ENCODE measurements at regions not wholly inside any gene's neighbourhood (a gene's known extent, or its start where the extent isn't known, plus 50 kb on each side); places are given as distances from the start of the nearest gene placed in this dataset.

DNA sequence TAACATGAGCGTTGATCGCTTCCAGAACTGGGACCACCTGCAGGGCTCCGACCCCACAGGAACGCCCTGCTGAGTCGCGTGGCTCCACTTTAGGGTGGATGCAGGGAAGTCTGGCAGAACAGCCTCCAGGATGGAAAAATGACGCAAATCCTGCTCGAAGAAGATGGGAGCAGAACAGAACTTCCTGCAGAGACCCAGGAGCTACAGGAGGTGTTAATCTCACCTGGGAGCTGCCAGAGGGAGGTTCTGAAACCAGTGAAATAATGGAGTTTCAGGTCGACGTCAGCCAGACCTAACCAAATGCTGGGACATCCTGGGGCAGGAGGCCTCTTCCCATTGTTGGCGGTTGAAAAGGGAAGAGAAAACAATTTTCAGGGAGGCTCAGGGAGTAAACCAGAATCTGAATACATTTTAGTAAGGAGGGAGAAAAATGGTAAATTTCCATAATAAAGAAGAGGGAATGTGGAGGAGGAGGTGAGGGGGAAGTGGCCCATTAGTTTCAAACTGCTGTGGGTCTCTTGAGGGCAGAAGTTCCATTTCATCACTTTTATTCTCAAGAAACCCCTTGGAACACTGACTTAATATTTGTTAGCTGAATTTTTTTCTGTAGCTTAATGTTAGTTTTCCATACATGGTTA, 558.4 kb upstream of the CDH4 start:
- H3K27ac Mint-ChIP-seq (ENCODE audit: unreplicated experiment), result no peak overlapping the region
- H3K4me3 Mint-ChIP-seq, result no peak overlapping the region
- no peak for DNase-seq (ENCODE audit: low read depth, low spot score)
- TF ChIP-seq, protein P1, sequence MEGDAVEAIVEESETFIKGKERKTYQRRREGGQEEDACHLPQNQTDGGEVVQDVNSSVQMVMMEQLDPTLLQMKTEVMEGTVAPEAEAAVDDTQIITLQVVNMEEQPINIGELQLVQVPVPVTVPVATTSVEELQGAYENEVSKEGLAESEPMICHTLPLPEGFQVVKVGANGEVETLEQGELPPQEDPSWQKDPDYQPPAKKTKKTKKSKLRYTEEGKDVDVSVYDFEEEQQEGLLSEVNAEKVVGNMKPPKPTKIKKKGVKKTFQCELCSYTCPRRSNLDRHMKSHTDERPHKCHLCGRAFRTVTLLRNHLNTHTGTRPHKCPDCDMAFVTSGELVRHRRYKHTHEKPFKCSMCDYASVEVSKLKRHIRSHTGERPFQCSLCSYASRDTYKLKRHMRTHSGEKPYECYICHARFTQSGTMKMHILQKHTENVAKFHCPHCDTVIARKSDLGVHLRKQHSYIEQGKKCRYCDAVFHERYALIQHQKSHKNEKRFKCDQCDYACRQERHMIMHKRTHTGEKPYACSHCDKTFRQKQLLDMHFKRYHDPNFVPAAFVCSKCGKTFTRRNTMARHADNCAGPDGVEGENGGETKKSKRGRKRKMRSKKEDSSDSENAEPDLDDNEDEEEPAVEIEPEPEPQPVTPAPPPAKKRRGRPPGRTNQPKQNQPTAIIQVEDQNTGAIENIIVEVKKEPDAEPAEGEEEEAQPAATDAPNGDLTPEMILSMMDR (conservative IDR thresholded peaks at IDR 0.05), result no peak
- peaks cover 4% of the 10 kb centered on the region for H3K27me3 Mint-ChIP-seq (ENCODE audit: low read depth)
- no peaks in the 10 kb centered on the region for H3K36me3 Mint-ChIP-seq (ENCODE audit: low read depth)
- peaks cover 23% of the 10 kb centered on the region for H3K4me1 Mint-ChIP-seq
- H3K9me3 Mint-ChIP-seq, result no peaks in the 10 kb centered on the region

DNA sequence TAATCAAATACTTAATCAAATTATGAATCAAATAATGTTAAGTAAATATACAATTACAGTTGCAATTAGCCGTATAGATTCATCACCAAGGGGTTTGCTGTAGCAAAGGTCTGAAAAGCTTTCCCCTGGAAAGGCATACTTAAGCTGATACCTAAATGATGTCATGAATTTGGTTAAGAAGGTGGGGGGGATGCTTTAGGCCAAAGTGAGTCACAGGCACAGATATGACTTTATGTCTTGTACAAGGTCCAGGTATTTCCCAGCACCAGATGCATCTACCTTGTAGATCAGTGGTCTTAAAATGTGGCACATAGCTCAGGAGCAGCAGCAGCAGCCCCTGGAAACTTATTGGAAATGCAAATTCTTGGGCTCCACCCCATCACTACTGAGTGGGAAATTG, 557.3 kb upstream of the CDH4 start:
- Mint-ChIP-seq H3K4me1 (peaks cover 23% of the 10 kb centered on the region), H3K9me3 (no peaks in the 10 kb centered on the region), H3K4me3 (no peak overlapping the region), H3K27me3 (ENCODE audit: low read depth) (peaks cover 4% of the 10 kb centered on the region), H3K36me3 (ENCODE audit: low read depth) (no peaks in the 10 kb centered on the region), H3K27ac (ENCODE audit: unreplicated experiment) (no peak overlapping the region)
- DNase-seq (ENCODE audit: low read depth, low spot score), result no peak
- TF ChIP-seq, protein P1 (conservative IDR thresholded peaks at IDR 0.05), result no peak

DNA sequence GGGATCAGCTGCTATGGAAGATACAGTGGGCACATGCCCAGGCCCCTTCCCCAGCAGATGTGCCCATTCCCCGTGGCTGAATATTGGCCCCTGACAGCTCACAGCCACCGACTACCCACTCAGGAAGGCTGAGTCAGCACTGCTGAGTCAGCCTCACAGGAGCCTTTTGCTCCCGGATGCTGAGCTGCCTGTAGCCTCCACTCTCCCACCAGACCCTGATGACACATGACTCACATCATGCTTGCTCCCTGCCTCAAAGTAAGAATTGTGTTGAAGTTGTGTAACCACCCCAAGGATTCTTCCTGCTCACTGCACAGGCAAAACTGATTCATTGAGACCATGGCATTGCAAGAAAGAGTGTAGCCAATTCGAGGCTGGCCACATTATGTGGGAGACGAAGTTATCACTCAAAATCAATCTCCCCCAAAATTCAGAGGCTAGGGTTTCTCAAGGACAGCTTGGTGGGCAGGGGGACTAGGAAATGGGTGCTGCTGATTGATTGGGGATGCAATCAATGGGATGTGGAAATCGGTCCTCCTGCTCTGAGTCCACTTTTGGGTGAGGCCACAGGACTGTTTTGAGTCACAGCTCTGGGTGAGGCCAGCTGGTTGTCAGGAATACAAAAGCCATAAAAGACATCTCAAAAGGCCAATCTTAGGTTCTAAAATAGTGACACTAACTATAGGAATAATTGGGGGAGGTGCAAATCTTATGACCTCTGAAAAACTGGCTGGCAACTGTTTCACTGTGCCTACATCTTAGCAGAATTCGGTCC, 556.6 kb upstream of the CDH4 start:
- TF ChIP-seq, protein P1 (conservative IDR thresholded peaks at IDR 0.05), result no peak
- Mint-ChIP-seq H3K4me1 (peaks cover 23% of the 10 kb centered on the region), H3K4me3 (no peak overlapping the region), H3K36me3 (ENCODE audit: low read depth) (no peaks in the 10 kb centered on the region), H3K9me3 (no peaks in the 10 kb centered on the region), H3K27me3 (ENCODE audit: low read depth) (peaks cover 4% of the 10 kb centered on the region), H3K27ac (ENCODE audit: unreplicated experiment) (peak overlapping the region; percentile 14)
- DNase-seq (ENCODE audit: low read depth, low spot score), result no peak

DNA sequence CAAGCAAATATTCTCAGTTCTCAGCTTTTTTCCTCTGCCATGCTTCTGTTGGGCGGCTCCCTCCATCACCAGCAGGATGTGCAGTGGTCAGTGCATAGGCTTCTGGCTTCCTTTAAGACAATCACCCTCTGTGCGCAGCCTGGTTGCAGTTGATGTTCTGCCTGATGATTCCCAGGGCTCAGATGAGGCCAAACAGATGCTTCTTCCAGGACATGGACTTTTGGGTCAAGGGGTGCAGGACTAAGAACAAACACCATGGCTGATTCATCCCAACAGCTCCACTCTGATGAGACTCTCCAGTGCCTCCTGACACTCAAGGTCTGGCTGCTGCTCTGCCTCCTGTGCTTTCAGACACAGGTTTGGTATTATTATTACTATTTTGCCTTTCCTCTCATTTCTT, 554.8 kb upstream of the CDH4 start:
- H3K4me3 Mint-ChIP-seq, result no peak overlapping the region
- H3K27me3 Mint-ChIP-seq (ENCODE audit: low read depth), result no peaks in the 10 kb centered on the region
- peaks cover 18% of the 10 kb centered on the region for H3K4me1 Mint-ChIP-seq
- no peak for DNase-seq (ENCODE audit: low read depth, low spot score)
- TF ChIP-seq, protein P1 (conservative IDR thresholded peaks at IDR 0.05), result no peak
- H3K36me3 Mint-ChIP-seq (ENCODE audit: low read depth), result no peaks in the 10 kb centered on the region
- no peaks in the 10 kb centered on the region for H3K9me3 Mint-ChIP-seq
- no peak overlapping the region for H3K27ac Mint-ChIP-seq (ENCODE audit: unreplicated experiment)

DNA sequence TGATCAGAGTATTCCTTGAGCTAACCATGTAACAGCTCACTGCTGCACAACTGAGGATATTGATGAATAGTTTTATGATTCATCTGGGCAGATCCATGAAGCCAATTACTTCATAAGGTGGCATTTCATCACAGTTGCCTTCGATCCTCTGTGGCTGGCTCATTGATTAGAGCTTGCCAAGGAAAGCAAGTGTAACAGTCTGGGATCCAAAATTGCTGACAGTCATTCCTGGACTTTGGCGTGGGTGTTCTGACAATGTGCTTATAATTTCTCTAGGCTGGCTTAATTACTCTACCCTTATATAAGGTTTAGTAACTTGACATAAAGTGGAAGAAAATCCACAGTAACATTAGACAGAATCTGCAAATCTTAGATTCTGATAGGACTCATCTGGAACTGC, 551.3 kb upstream of the CDH4 start:
- TF ChIP-seq, protein P1 (conservative IDR thresholded peaks at IDR 0.05), result no peak
- H3K36me3 Mint-ChIP-seq (ENCODE audit: low read depth), result no peaks in the 10 kb centered on the region
- no peaks in the 10 kb centered on the region for H3K9me3 Mint-ChIP-seq
- DNase-seq (ENCODE audit: low read depth, low spot score), result no peak
- no peaks in the 10 kb centered on the region for H3K27me3 Mint-ChIP-seq (ENCODE audit: low read depth)
- no peaks in the 10 kb centered on the region for H3K4me1 Mint-ChIP-seq
- no peak overlapping the region for H3K4me3 Mint-ChIP-seq
- H3K27ac Mint-ChIP-seq (ENCODE audit: unreplicated experiment), result no peak overlapping the region

Data from neural crest cell (in vitro differentiated cells).